Endodermal cell (in vitro differentiated cells): ENCODE measurements at regions not wholly inside any gene's neighbourhood (a gene's known extent, or its start where the extent isn't known, plus 50 kb on each side); places are given as distances from the start of the nearest gene placed in this dataset.
"Not testable (repeated sequence)": the region's sequence is repeated elsewhere in the genome, so short reads cannot be mapped to it uniquely, and the experiment has no call there.

Source experiments
- DNase-seq: peaks from one replicate; pipeline ENCODE4 v3.0.0-alpha.2; 2017
- H3K27ac ChIP-seq: 2 replicates; pipeline ENCODE4 v1.5.1; 2013; ENCODE audit warnings: mild to moderate bottlenecking, low read depth, low read length, moderate library complexity
- H3K27me3 ChIP-seq: 2 replicates; pipeline ENCODE4 v1.6.1; 2013; ENCODE audit warnings: mild to moderate bottlenecking, low read length, moderate library complexity; ENCODE audit not compliant: insufficient read depth, control insufficient read depth, poor library complexity, severe bottlenecking
- H3K36me3 ChIP-seq: 2 replicates; pipeline ENCODE4 v1.7.0; 2013; ENCODE audit warnings: mild to moderate bottlenecking, low read length, moderate library complexity; ENCODE audit not compliant: control insufficient read depth, insufficient read depth
- H3K4me1 ChIP-seq: one replicate; pipeline ENCODE4 v1.7.0; 2013; ENCODE audit warnings: low read length; ENCODE audit not compliant: control insufficient read depth, insufficient read depth
- H3K4me3 ChIP-seq: 2 replicates; pipeline ENCODE4 v1.5.1; 2013; ENCODE audit warnings: mild to moderate bottlenecking, low read length, moderate library complexity
- H3K9ac ChIP-seq: 2 replicates; pipeline ENCODE4 v1.6.1; 2013; ENCODE audit warnings: mild to moderate bottlenecking, low read length, moderate library complexity; ENCODE audit not compliant: poor library complexity, severe bottlenecking; ENCODE audit errors: extremely low read depth
- H3K9me3 ChIP-seq: 2 replicates; pipeline ENCODE4 v1.6.1; 2013; ENCODE audit warnings: mild to moderate bottlenecking, low read length, moderate library complexity; ENCODE audit not compliant: control insufficient read depth
- H3K27ac Mint-ChIP-seq: 2 replicates; pipeline ENCODE4 v1.8.0; 2020; ENCODE audit warnings: mixed read lengths
- H3K27me3 Mint-ChIP-seq: 2 replicates; pipeline ENCODE4 v1.8.0; 2021; ENCODE audit warnings: mild to moderate bottlenecking, mixed read lengths; ENCODE audit not compliant: insufficient read depth
- H3K36me3 Mint-ChIP-seq: 2 replicates; pipeline ENCODE4 v1.8.0; 2020; ENCODE audit warnings: low read depth, mixed read lengths
- H3K4me1 Mint-ChIP-seq: 2 replicates; pipeline ENCODE4 v1.8.0; 2020; ENCODE audit warnings: mixed read lengths
- H3K4me3 Mint-ChIP-seq: 2 replicates; pipeline ENCODE4 v1.8.0; 2020; ENCODE audit warnings: mild to moderate bottlenecking, moderate library complexity, mixed read lengths
- H3K9me3 Mint-ChIP-seq: 2 replicates; pipeline ENCODE4 v1.8.0; 2020; ENCODE audit warnings: mild to moderate bottlenecking, mixed read lengths
- WGBS, 2 experiments: methylation state at CpG; one replicate each; pipeline versions ENCODE4 v1.1.5 to v1.1.7; 2013; ENCODE audit warnings: missing lambda C conversion rate in 2 of 2, mixed read lengths in 1 of 2; ENCODE audit not compliant: insufficient coverage in 1 of 2, insufficient read length in 1 of 2; 5-methylcytosine and 5-hydroxymethylcytosine counted together

DNA sequence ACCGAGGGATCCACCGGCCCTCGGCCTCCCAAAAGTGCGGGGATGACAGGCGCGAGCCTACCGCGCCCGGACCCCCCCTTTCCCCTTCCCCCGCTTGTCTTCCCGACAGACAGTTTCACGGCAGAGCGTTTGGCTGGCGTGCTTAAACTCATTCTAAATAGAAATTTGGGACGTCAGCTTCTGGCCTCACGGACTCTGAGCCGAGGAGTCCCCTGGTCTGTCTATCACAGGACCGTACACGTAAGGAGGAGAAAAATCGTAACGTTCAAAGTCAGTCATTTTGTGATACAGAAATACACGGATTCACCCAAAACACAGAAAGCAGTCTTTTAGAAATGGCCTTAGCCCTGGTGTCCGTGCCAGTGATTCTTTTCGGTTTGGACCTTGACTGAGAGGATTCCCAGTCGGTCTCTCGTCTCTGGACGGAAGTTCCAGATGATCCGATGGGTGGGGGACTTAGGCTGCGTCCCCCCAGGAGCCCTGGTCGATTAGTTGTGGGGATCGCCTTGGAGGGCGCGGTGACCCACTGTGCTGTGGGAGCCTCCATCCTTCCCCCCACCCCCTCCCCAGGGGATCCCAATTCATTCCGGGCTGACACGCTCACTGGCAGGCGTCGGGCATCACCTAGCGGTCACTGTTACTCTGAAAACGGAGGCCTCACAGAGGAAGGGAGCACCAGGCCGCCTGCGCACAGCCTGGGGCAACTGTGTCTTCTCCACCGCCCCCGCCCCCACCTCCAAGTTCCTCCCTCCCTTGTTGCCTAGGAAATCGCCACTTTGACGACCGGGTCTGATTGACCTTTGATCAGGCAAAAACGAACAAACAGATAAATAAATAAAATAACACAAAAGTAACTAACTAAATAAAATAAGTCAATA, 2093.4 kb upstream of the TPTE start:
- not testable (repeated sequence) for H3K27ac ChIP-seq, H3K36me3 ChIP-seq, H3K27ac Mint-ChIP-seq, H3K9me3 ChIP-seq, H3K4me3 ChIP-seq, H3K27me3 Mint-ChIP-seq, H3K4me1 Mint-ChIP-seq, H3K4me3 Mint-ChIP-seq, H3K9ac ChIP-seq, H3K9me3 Mint-ChIP-seq, H3K36me3 Mint-ChIP-seq, H3K27me3 ChIP-seq, DNase-seq, H3K4me1 ChIP-seq
- WGBS, 2 experiments, result no CpG with 5 or more reads among the region's 47 CpGs

DNA sequence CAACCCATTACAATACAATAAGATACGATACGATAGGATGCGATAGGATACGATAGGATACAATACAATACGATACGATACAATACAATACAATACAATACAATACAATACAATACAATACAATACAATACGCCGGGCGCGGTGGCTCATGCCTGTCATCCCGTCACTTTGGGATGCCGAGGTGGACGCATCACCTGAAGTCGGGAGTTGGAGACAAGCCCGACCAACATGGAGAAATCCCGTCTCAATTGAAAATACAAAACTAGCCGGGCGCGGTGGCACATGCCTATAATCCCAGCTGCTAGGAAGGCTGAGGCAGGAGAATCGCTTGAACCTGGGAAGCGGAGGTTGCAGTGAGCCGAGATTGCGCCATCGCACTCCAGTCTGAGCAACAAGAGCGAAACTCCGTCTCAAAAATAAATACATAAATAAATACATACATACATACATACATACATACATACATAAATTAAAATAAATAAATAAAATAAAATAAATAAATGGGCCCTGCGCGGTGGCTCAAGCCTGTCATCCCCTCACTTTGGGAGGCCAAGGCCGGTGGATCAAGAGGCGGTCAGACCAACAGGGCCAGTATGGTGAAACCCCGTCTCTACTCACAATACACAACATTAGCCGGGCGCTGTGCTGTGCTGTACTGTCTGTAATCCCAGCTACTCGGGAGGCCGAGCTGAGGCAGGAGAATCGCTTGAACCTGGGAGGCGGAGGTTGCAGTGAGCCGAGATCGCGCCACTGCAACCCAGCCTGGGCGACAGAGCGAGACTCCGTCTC, 2092.5 kb upstream of the TPTE start:
- H3K4me1 Mint-ChIP-seq, H3K4me3 ChIP-seq, H3K4me3 Mint-ChIP-seq, H3K9me3 Mint-ChIP-seq, H3K9ac ChIP-seq, H3K27me3 ChIP-seq, H3K27ac Mint-ChIP-seq, H3K36me3 Mint-ChIP-seq, DNase-seq, H3K9me3 ChIP-seq, H3K36me3 ChIP-seq, H3K27me3 Mint-ChIP-seq, H3K4me1 ChIP-seq, H3K27ac ChIP-seq: not testable (repeated sequence)
- no CpG with 5 or more reads among the region's 43 CpGs for WGBS, 2 experiments

DNA sequence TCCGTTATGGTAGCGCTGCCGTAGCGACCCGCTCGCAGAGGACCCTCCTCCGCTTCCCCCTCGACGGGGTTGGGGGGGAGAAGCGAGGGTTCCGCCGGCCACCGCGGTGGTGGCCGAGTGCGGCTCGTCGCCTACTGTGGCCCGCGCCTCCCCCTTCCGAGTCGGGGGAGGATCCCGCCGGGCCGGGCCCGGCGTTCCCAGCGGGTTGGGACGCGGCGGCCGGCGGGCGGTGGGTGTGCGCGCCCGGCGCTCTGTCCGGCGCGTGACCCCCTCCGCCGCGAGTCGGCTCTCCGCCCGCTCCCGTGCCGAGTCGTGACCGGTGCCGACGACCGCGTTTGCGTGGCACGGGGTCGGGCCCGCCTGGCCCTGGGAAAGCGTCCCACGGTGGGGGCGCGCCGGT, 2086.7 kb upstream of the TPTE start:
- H3K4me3 Mint-ChIP-seq, H3K27ac Mint-ChIP-seq, DNase-seq, H3K4me1 ChIP-seq, H3K9me3 ChIP-seq, H3K9me3 Mint-ChIP-seq, H3K27me3 Mint-ChIP-seq, H3K27me3 ChIP-seq, H3K4me1 Mint-ChIP-seq, H3K4me3 ChIP-seq, H3K36me3 Mint-ChIP-seq, H3K9ac ChIP-seq, H3K36me3 ChIP-seq, H3K27ac ChIP-seq: not testable (repeated sequence)
- WGBS, 2 experiments, result no CpG with 5 or more reads among the region's 64 CpGs

DNA sequence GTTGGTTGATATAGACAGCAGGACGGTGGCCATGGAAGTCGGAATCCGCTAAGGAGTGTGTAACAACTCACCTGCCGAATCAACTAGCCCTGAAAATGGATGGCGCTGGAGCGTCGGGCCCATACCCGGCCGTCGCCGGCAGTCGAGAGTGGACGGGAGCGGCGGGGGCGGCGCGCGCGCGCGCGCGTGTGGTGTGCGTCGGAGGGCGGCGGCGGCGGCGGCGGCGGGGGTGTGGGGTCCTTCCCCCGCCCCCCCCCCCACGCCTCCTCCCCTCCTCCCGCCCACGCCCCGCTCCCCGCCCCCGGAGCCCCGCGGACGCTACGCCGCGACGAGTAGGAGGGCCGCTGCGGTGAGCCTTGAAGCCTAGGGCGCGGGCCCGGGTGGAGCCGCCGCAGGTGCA, 2078.3 kb upstream of the TPTE start:
- not testable (repeated sequence) for H3K4me3 Mint-ChIP-seq, H3K4me3 ChIP-seq, H3K4me1 Mint-ChIP-seq, H3K36me3 ChIP-seq, DNase-seq, H3K36me3 Mint-ChIP-seq, H3K9ac ChIP-seq, H3K4me1 ChIP-seq, H3K27ac Mint-ChIP-seq, H3K27ac ChIP-seq, H3K27me3 Mint-ChIP-seq, H3K9me3 ChIP-seq, H3K27me3 ChIP-seq, H3K9me3 Mint-ChIP-seq
- WGBS, 2 experiments, result no CpG with 5 or more reads among the region's 54 CpGs

DNA sequence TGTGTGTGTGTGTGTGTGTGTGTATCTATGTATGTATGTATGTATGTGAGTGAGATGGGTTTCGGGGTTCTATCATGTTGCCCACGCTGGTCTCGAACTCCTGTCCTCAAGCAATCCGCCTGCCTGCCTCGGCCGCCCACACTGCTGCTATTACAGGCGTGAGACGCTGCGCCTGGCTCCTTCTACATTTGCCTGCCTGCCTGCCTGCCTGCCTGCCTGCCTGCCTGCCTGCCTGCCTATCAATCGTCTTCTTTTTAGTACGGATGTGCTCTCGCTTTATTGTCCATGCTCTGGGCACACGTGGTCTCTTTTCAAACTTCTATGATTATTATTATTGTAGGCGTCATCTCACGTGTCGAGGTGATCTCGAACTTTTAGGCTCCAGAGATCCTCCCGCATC, 2071.6 kb upstream of the TPTE start:
- H3K4me1 Mint-ChIP-seq, H3K36me3 Mint-ChIP-seq: not testable (repeated sequence)

DNA sequence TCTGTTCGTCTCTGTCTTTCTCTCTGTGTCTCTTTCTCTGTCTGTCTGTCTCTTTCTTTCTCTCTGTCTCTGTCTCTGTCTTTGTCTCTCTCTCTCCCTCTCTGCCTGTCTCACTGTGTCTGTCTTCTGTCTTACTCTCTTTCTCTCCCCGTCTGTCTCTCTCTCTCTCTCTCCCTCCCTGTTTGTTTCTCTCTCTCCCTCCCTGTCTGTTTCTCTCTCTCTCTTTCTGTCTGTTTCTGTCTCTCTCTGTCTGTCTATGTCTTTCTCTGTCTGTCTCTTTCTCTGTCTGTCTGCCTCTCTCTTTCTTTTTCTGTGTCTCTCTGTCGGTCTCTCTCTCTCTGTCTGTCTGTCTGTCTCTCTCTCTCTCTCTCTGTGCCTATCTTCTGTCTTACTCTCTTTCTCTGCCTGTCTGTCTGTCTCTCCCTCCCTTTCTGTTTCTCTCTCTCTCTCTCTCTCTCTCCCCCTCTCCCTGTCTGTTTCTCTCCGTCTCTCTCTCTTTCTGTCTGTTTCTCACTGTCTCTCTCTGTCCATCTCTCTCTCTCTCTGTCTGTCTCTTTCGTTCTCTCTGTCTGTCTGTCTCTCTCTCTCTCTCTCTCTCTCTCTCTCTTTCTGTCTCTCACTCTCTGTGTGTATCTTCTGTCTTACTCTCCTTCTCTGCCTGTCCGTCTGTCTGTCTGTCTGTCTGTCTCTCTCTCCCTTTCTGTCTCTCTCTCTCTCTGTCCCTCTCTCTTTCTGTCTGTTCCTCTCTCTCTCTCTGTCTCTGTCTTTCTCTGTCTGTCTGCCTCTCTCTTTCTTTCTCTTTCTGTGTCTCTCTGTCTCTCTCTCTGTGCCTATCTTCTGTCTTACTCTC, 2065.9 kb upstream of the TPTE start:
- not testable (repeated sequence) for H3K4me1 Mint-ChIP-seq, H3K27ac ChIP-seq, H3K9me3 Mint-ChIP-seq, H3K9me3 ChIP-seq, H3K27ac Mint-ChIP-seq, H3K4me1 ChIP-seq, H3K36me3 Mint-ChIP-seq, H3K9ac ChIP-seq, H3K27me3 ChIP-seq, H3K27me3 Mint-ChIP-seq, H3K4me3 ChIP-seq, H3K4me3 Mint-ChIP-seq, DNase-seq, H3K36me3 ChIP-seq
- no CpG with 5 or more reads among the region's 6 CpGs for WGBS, 2 experiments

More for the DNA sequence above, 2071.6 kb upstream of the TPTE start:
- H3K27ac Mint-ChIP-seq, DNase-seq, H3K9me3 Mint-ChIP-seq, H3K27ac ChIP-seq, H3K9me3 ChIP-seq, H3K4me3 Mint-ChIP-seq, H3K27me3 ChIP-seq, H3K27me3 Mint-ChIP-seq, H3K4me1 ChIP-seq, H3K36me3 ChIP-seq, H3K9ac ChIP-seq, H3K4me3 ChIP-seq: not testable (repeated sequence)
- WGBS, 2 experiments, result no CpG with 5 or more reads among the region's 18 CpGs
